Astrocyte (in vitro differentiated cells and primary cell): ENCODE measurements at regions not wholly inside any gene's neighbourhood (a gene's known extent, or its start where the extent isn't known, plus 50 kb on each side); places are given as distances from the start of the nearest gene placed in this dataset.

ENCODE experiments used
- DNase-seq: peaks from one replicate; pipeline ENCODE4 v3.0.0-alpha.2; 2010; ENCODE audit warnings: low read depth
- FAIRE-seq: peaks from 2 replicates; lab custom pipeline; 2011; peaks lifted over from hg19 to GRCh38; lab: Jason Lieb, UNC
- H2AFZ ChIP-seq: 2 replicates; pipeline ENCODE4 v1.6.0; 2012; ENCODE audit warnings: low read depth, low read length, inconsistent platforms
- H3K27ac ChIP-seq: 2 replicates; pipeline ENCODE4 v1.5.1; 2011; ENCODE audit warnings: low read depth, low read length, inconsistent platforms
- H3K27me3 ChIP-seq: 2 replicates; pipeline ENCODE4 v1.6.0; 2011; ENCODE audit warnings: low read length, inconsistent platforms; ENCODE audit not compliant: insufficient read depth
- H3K36me3 ChIP-seq: 2 replicates; pipeline ENCODE4 v1.5.1; 2011; ENCODE audit warnings: low read length, inconsistent platforms; ENCODE audit not compliant: insufficient read depth
- H3K4me1 ChIP-seq: 2 replicates; pipeline ENCODE4 v1.5.1; 2011; ENCODE audit warnings: low read length, inconsistent platforms; ENCODE audit not compliant: insufficient read depth
- H3K4me2 ChIP-seq: 2 replicates; pipeline ENCODE4 v1.6.0; 2012; ENCODE audit warnings: low read length, inconsistent platforms
- H3K4me3 ChIP-seq: 2 replicates; pipeline ENCODE4 v1.5.1; 2011; ENCODE audit warnings: low read depth, mild to moderate bottlenecking, low read length, inconsistent platforms; ENCODE audit not compliant: insufficient read depth
- H3K79me2 ChIP-seq: 2 replicates; pipeline ENCODE4 v1.6.0; 2012; ENCODE audit warnings: mild to moderate bottlenecking, low read length, inconsistent platforms; ENCODE audit not compliant: insufficient read depth
- H3K9ac ChIP-seq: 2 replicates; pipeline ENCODE4 v1.6.0; 2012; ENCODE audit warnings: mild to moderate bottlenecking, low read length, inconsistent platforms
- H3K9me3 ChIP-seq: 2 replicates; pipeline ENCODE4 v1.5.1; 2012; ENCODE audit warnings: low read depth, mild to moderate bottlenecking, low read length, inconsistent platforms; ENCODE audit not compliant: insufficient read depth
- H4K20me1 ChIP-seq: 2 replicates; pipeline ENCODE4 v1.6.0; 2012; ENCODE audit warnings: low read length, inconsistent platforms; ENCODE audit not compliant: insufficient read depth
- H3K27ac Mint-ChIP-seq: one replicate; pipeline ENCODE4 v1.8.0; 2021; ENCODE audit warnings: mild to moderate bottlenecking, mixed read lengths; ENCODE audit not compliant: unreplicated experiment
- H3K27me3 Mint-ChIP-seq: one replicate; pipeline ENCODE4 v1.8.0; 2021; ENCODE audit warnings: low read depth, mixed read lengths; ENCODE audit not compliant: unreplicated experiment
- H3K36me3 Mint-ChIP-seq: one replicate; pipeline ENCODE4 v1.8.0; 2021; ENCODE audit warnings: low read depth, mixed read lengths; ENCODE audit not compliant: unreplicated experiment
- H3K4me1 Mint-ChIP-seq: one replicate; pipeline ENCODE4 v1.8.0; 2021; ENCODE audit warnings: low read depth, mixed read lengths; ENCODE audit not compliant: unreplicated experiment
- H3K4me3 Mint-ChIP-seq: one replicate; pipeline ENCODE4 v1.8.0; 2021; ENCODE audit warnings: mild to moderate bottlenecking, moderate library complexity, mixed read lengths; ENCODE audit not compliant: unreplicated experiment
- H3K9me3 Mint-ChIP-seq: one replicate; pipeline ENCODE4 v1.8.0; 2021; ENCODE audit warnings: mild to moderate bottlenecking, mixed read lengths; ENCODE audit not compliant: unreplicated experiment
- EZH2 ChIP-seq: IDR thresholded peaks from 2 replicates; pipeline ENCODE4 v1.6.1; 2012; ENCODE audit warnings: mild to moderate bottlenecking, low read length, inconsistent platforms; ENCODE audit not compliant: insufficient read depth
- TF ChIP-seq, protein P1 (sequence below): IDR thresholded peaks from 2 replicates; pipeline ENCODE4 v1.5.1; 2011; ENCODE audit warnings: low read depth, mild to moderate bottlenecking, inconsistent platforms, low read length, moderate library complexity; ENCODE audit not compliant: insufficient read depth

- Mint-ChIP-seq H3K4me3 (no peak overlapping the region), H3K27me3 (peaks cover 25% of the 10 kb centered on the region), H3K36me3 (no peaks in the 10 kb centered on the region), H3K27ac (no peak overlapping the region), H3K4me1 (no peaks in the 10 kb centered on the region), H3K9me3 (peaks cover 8% of the 10 kb centered on the region)
- no peaks in the 10 kb centered on the region for H3K79me2 ChIP-seq
- DNase-seq (no peak), FAIRE-seq (no peak)
- no peaks in the 10 kb centered on the region for H3K36me3 ChIP-seq
- no peak overlapping the region for H2AFZ ChIP-seq
- TF ChIP-seq, protein P1, sequence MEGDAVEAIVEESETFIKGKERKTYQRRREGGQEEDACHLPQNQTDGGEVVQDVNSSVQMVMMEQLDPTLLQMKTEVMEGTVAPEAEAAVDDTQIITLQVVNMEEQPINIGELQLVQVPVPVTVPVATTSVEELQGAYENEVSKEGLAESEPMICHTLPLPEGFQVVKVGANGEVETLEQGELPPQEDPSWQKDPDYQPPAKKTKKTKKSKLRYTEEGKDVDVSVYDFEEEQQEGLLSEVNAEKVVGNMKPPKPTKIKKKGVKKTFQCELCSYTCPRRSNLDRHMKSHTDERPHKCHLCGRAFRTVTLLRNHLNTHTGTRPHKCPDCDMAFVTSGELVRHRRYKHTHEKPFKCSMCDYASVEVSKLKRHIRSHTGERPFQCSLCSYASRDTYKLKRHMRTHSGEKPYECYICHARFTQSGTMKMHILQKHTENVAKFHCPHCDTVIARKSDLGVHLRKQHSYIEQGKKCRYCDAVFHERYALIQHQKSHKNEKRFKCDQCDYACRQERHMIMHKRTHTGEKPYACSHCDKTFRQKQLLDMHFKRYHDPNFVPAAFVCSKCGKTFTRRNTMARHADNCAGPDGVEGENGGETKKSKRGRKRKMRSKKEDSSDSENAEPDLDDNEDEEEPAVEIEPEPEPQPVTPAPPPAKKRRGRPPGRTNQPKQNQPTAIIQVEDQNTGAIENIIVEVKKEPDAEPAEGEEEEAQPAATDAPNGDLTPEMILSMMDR = no peak
- TF ChIP-seq EZH2 = no peak
- no peak overlapping the region for H3K27ac ChIP-seq
- H3K4me1 ChIP-seq = peaks cover 5% of the 10 kb centered on the region
- H3K9ac ChIP-seq = no peak overlapping the region
- H3K27me3 ChIP-seq = peaks cover 5% of the 10 kb centered on the region
- H3K9me3 ChIP-seq = no peaks in the 10 kb centered on the region
- no peak overlapping the region for H3K4me3 ChIP-seq
- no peaks in the 10 kb centered on the region for H4K20me1 ChIP-seq
- H3K4me2 ChIP-seq = no peak overlapping the region
Measured at GRCh38 chr16:49015225-49015592, 266.4 kb downstream of the CBLN1 start.

DNA sequence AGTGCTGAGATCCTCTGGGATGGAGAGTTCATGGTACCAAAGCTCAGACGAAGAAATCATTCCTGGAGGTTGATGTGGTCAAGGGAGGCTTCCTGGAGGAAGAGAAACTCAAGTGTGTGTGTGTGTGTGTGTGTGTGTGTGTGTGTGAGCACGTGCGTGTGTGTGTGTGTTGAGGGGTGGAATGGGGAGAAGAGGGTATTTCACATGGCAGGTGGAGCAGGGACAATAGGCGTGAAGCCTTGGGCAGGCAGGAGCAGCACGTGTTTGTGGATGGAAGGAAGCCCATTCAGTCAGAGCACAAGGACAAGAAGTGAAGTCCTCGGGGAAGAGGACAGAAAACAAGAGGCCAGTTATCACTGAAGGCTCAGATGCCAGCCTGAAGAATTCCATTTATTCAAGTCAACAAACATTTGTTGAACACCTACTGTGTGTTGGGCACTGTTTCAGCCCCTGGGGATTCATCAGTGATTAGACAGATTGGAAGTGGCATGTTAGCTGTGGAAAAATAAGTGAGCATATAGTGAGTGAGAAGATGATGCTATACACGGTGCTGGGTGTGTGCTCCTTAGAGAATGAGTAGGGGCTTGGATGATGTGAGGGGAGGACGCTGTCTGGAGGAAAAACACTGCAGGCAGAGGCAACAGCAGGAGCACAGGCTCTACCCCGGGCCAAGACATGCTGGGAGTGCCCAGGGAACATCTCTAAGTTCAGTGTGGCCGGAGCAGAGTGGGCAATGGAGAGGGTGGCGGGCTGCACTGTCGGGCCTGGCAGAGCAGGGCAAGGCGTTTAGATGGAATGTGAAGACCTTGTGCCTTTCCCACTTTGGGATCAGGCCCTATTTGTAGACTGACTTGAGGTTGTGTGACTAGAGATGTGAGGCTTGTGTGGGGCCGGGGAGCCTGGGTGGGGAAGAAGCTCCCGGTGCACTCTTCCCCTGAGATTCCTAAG lies 267.1 kb downstream of the CBLN1 start:
- FAIRE-seq (no peak), DNase-seq (no peak)
- TF ChIP-seq, protein P1 = no peak
- TF ChIP-seq EZH2 = no peak
- Mint-ChIP-seq H3K9me3 (peaks cover 8% of the 10 kb centered on the region), H3K27me3 (peaks cover 21% of the 10 kb centered on the region), H3K4me3 (no peak overlapping the region), H3K4me1 (no peaks in the 10 kb centered on the region), H3K36me3 (no peaks in the 10 kb centered on the region), H3K27ac (no peak overlapping the region)
- H3K4me2 ChIP-seq = no peak overlapping the region
- no peak overlapping the region for H2AFZ ChIP-seq
- H3K27ac ChIP-seq = no peak overlapping the region
- no peaks in the 10 kb centered on the region for H3K79me2 ChIP-seq
- no peaks in the 10 kb centered on the region for H3K36me3 ChIP-seq
- no peaks in the 10 kb centered on the region for H3K9me3 ChIP-seq
- H3K27me3 ChIP-seq = peaks cover 2% of the 10 kb centered on the region
- H3K4me1 ChIP-seq = peaks cover 2% of the 10 kb centered on the region
- H3K4me3 ChIP-seq = no peak overlapping the region
- H3K9ac ChIP-seq = no peak overlapping the region
- no peaks in the 10 kb centered on the region for H4K20me1 ChIP-seq

- Histone ChIP-seq H3K27ac (no peak overlapping the region), H3K36me3 (no peaks in the 10 kb centered on the region), H3K4me1 (no peaks in the 10 kb centered on the region), H3K79me2 (no peaks in the 10 kb centered on the region), H3K27me3 (peaks cover 2% of the 10 kb centered on the region), H3K4me2 (no peak overlapping the region), H3K9me3 (no peaks in the 10 kb centered on the region), H2AFZ (no peak overlapping the region), H4K20me1 (no peaks in the 10 kb centered on the region), H3K4me3 (no peak overlapping the region), H3K9ac (no peak overlapping the region)
- Mint-ChIP-seq H3K4me3 (no peak overlapping the region), H3K27me3 (peaks cover 24% of the 10 kb centered on the region), H3K36me3 (no peaks in the 10 kb centered on the region), H3K4me1 (no peaks in the 10 kb centered on the region), H3K27ac (no peak overlapping the region), H3K9me3 (peaks cover 8% of the 10 kb centered on the region)
- TF ChIP-seq EZH2 = no peak
- TF ChIP-seq, protein P1 = no peak
- FAIRE-seq (no peak), DNase-seq (no peak)
Measured at GRCh38 chr16:49013727-49014080, 267.9 kb downstream of the CBLN1 start.
